Body of pancreas (tissue), 4 donors: ENCODE measurements at regions not wholly inside any gene's neighbourhood (a gene's known extent, or its start where the extent isn't known, plus 50 kb on each side); places are given as distances from the start of the nearest gene placed in this dataset.
"Not testable (repeated sequence)": the region's sequence is repeated elsewhere in the genome, so short reads cannot be mapped to it uniquely, and the experiment has no call there.

Experiments
- POLR2A ChIP-seq, 3 donors: fragments of 450-650 bp; IDR thresholded peaks; one replicate each; pipeline ENCODE4 v1.6.1; 2016; ENCODE audit warnings: antibody characterized with exemption in 3 of 3, mild to moderate bottlenecking in 2 of 3
- TF ChIP-seq, protein P1 (sequence below), 7 experiments: fragments of 450-650 bp in 4 of 7; fragments of 200-600 bp in 3 of 7; sonication (generic) in 3 of 7; IDR thresholded peaks; one replicate each; pipeline ENCODE4 v1.5.1; 2016 to 2019; ENCODE audit warnings: antibody characterized with exemption in 7 of 7

GRCh38 chr15:31707944-31708702, 322.2 kb upstream of the CHRNA7 start:
- TF ChIP-seq POLR2A (IDR thresholded peaks at IDR 0.05) = not testable (repeated sequence)
- TF ChIP-seq, protein P1, sequence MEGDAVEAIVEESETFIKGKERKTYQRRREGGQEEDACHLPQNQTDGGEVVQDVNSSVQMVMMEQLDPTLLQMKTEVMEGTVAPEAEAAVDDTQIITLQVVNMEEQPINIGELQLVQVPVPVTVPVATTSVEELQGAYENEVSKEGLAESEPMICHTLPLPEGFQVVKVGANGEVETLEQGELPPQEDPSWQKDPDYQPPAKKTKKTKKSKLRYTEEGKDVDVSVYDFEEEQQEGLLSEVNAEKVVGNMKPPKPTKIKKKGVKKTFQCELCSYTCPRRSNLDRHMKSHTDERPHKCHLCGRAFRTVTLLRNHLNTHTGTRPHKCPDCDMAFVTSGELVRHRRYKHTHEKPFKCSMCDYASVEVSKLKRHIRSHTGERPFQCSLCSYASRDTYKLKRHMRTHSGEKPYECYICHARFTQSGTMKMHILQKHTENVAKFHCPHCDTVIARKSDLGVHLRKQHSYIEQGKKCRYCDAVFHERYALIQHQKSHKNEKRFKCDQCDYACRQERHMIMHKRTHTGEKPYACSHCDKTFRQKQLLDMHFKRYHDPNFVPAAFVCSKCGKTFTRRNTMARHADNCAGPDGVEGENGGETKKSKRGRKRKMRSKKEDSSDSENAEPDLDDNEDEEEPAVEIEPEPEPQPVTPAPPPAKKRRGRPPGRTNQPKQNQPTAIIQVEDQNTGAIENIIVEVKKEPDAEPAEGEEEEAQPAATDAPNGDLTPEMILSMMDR (IDR thresholded peaks at IDR 0.05) = not testable (repeated sequence)
